ENCODE measurements at regions not wholly inside any gene's neighbourhood (a gene's known extent, or its start where the extent isn't known, plus 50 kb on each side); places are given as distances from the start of the nearest gene placed in this dataset.

DNA sequence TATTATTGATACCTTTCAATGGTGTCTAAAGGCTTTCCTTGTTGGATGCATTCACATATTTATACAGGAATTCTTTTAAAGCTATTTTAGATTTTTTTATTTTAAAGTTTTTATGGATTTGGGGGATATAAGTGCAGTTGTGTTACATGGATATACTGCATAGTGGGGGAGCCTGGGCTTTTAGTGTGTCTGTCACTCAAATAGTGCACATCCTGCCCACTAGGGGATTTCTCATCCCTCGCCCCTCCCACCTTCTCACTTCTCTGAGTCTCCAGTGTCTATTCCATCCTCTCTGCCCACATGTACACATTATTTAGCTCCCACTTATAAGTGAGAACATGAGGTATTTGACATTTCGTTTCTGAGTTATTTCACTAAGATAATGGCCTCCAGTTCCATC lies 154.0 kb upstream of the MKI67 start:
- no peak for DNase-seq (ENCODE audit: low read depth)

DNA sequence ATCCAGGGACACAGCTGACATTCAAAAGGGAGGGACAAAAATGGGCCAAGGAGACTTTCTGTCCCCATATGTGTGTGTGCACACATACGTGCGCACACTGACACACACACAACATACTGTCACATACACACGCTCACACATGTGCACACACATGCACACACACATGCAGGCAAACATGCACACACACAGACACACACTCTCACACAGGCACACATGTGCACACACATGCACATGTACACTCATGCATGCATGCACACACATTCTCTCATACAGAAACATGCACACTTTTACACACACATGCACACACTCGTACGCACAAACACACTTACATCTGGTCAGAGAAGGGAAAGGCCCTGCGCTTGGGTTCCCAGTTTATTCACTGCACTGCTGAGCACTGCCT lies 155.1 kb upstream of the MKI67 start:
- no peak for DNase-seq (ENCODE audit: low read depth)

DNA sequence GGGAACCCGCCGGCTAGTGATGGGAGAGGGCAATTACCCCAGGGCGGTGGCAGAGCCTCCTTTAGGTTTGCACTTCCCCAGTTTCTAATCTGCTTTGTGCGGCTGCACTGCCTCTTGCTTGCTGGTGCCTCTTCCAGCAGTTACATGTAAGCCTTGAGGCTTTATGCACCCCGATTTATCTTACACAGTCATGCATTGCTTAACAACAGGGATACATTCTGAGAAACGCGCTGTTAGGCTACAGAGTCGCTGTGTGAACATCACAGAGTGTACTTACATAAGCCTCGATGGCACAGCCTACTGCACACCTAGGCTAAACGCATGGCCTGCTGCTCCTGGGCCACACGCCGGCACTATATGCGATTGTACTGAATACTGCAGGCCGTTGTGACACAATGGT lies 155.6 kb upstream of the MKI67 start:
- DNase-seq (ENCODE audit: low read depth) = no peak

GRCh38 chr10:128286141-128286761 lies 160.0 kb upstream of the MKI67 start:
- no peak for DNase-seq (ENCODE audit: low read depth)

DNA sequence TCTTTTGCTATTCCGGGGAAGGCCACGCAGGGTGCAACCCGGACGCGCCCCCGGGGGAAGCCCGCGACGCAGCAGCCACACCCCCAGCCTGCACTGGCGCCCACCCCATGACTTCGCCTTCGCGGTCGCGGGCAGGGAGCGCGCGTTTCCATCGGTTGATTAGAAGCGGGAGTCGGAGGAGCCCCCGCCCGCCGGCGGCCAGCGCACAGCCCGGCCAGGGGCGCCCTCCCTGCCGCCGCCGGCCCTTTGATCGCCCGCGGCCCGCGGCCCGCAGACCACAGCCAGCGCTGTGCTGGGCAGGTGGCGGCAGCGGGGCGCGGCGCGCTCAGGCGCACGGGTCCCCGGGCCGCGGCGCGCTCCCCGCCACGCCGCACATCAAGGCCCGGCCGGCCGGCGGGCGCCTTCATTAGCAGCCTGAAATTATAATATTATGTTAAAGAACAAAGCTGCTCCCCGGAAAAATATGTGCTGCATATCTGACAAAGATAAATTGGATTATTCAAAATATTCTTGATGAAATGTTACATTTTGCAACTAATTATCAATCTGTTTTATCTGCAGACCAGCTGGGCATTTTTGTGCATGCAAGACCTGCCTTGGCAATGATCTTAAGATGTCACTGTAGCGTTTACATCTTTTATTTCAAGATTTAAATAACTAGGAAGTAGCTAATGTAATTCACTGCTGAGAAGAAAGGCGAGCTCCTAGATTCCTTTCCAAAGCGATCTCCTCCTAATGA lies 160.7 kb upstream of the MKI67 start:
- no peak for DNase-seq (ENCODE audit: low read depth)

GRCh38 chr10:128287921-128288320 lies 161.7 kb upstream of the MKI67 start:
- no peak for DNase-seq (ENCODE audit: low read depth)

GRCh38 chr10:128289621-128290020 lies 163.4 kb upstream of the MKI67 start:
- no peak for DNase-seq (ENCODE audit: low read depth)

GRCh38 chr10:128295003-128295402 lies 168.8 kb upstream of the MKI67 start:
- no peak for DNase-seq (ENCODE audit: low read depth)

GRCh38 chr10:128296253-128297007 lies 170.2 kb upstream of the MKI67 start:
- DNase-seq (ENCODE audit: low read depth) = no peak

- DNase-seq (ENCODE audit: low read depth) = no peak
Measured at GRCh38 chr10:128297709-128298378, 171.6 kb upstream of the MKI67 start.

GRCh38 chr10:128298587-128298986 lies 172.4 kb upstream of the MKI67 start:
- no peak for DNase-seq (ENCODE audit: low read depth)

DNA sequence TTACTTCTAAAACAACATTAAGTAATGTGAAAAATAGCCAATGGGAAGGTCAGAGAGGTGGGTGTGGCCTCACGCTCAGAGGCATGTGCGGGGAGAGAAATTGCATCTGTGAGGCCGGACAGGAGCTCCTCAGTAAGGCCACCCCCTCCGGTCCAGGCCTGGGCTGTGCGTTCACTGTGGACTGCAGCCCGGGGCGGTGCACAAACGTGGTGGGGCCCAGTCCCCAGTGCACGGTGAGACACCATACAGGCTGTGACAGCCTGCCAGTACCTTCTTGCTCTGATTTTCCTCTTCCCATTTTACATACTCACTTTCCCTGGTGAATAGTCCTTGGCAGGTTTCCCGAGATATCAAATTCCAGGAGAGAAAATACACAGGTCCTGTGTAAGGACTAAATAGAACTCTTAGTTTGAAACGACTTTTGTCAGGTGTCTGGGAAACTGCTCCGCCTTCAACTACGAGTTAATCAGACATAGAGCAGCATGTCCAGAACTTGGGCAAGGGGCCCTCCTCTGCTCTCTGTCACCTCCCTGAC lies 174.1 kb upstream of the MKI67 start:
- DNase-seq (ENCODE audit: low read depth) = no peak

DNA sequence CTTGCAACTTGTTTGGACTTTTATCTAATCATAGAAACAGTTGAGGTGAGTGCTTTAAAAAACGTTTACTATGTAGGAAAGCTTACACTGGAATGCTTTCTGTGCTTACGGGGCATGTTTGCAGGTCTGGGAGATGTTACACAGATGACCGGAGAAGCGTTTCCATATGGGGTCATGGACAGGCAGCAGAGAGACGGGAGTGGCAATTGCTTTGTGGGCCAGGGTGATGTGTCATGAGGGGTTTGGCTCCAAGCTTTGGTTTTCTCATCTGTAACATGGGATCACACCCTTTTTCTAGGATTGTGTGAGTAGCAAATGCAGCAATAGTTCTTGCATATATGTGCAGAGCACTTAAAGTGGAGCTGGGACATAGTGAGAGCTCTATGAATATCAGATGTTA lies 174.8 kb upstream of the MKI67 start:
- DNase-seq (ENCODE audit: low read depth) = no peak

GRCh38 chr10:128302808-128303207 lies 176.6 kb upstream of the MKI67 start:
- no peak for DNase-seq (ENCODE audit: low read depth)

DNA sequence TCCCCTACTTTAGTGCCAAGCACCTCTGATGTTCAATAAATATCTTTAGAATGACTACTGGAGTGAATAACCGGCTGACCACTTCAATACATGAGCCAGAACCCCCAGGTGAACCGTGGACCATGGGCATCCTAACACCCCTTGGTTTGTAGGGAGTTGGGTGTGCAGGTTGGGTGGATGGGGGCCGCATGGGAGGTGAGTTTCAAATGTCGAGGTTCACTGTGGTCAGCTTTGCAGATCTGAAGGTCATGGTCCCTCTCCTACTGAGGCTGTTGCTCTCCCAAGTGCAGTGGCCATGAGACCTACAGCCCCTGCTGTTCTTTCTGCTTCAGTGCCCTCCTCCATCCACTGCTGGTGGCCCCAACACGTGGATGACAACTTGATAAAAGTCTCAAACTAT lies 178.0 kb upstream of the MKI67 start:
- no peak for DNase-seq (ENCODE audit: low read depth)

DNA sequence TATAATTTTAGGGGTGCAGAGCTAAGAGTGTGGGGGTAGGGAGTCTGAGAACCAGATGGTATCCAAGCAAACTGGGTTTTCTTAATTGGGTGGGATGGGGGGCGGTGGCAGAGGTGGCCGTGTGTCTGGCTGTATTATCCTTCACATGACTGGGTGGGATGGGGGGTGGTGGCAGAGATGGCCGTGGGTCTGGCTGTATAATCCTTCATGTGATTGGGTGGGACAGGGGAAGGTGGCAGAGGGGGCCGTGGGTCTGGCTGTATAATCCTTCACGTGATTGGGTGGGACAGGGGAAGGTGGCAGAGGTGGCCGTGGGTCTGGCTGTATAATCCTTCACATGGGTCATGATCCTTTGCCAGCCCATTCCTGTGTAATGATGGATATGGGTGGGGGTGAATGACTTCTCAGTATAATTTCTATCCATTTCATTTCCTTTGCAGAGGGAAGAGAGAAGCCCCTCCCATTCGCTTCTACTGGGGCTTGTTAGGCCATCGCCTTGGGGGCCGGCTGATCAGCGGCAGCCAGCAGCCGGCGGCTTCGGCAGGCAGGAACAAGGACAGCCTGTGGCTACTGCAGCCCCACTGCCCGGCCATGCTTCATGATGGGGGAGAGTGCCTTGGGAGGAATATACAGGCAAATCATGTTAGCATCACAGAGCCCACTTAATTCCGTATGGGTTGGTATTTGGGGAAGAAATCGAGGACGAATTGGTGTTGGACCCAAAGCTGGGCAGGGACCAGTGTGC lies 179.6 kb upstream of the MKI67 start:
- no peak for DNase-seq (ENCODE audit: low read depth)

DNA sequence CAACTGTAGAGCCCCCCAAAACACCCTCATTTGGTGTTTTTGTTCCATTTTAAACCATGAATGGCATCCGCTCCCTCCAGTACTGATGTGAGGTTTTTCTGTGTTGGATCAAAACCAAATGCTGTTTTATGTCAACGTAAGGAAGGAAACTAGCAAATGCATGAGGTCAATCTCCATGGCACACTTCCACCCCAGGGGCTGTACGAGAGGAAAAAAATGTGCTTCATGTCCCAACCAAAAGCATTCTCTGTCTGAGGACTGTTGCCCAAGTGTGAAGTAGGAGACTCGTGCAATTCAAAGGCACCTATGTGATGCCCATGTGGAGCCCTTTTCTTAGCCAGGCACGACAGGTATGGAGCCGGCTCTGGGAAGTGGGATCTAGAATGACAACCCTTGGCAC lies 180.3 kb upstream of the MKI67 start:
- no peak for DNase-seq (ENCODE audit: low read depth)

GRCh38 chr10:128306966-128307365 lies 180.7 kb upstream of the MKI67 start:
- no peak for DNase-seq (ENCODE audit: low read depth)

DNA sequence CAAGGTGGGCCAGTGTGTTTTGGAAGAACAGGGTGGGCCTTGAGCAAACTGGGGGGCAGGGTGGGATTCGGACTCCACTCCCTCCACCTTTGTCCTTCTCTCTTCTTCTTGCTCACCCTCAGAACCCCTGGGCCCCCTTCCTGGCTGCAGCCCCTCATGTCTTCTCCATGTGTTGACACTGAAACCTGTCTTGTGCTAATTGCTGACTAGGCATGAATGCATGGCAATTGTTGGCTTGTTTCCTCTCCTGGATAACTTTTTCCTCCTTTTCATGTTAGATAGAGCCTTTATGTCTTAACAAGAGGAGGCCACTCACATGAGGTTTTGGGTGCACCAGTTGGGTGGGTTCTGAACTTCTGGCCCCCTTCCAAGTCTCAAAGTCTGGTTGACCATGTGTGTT lies 181.6 kb upstream of the MKI67 start:
- no peak for DNase-seq (ENCODE audit: low read depth)

DNA sequence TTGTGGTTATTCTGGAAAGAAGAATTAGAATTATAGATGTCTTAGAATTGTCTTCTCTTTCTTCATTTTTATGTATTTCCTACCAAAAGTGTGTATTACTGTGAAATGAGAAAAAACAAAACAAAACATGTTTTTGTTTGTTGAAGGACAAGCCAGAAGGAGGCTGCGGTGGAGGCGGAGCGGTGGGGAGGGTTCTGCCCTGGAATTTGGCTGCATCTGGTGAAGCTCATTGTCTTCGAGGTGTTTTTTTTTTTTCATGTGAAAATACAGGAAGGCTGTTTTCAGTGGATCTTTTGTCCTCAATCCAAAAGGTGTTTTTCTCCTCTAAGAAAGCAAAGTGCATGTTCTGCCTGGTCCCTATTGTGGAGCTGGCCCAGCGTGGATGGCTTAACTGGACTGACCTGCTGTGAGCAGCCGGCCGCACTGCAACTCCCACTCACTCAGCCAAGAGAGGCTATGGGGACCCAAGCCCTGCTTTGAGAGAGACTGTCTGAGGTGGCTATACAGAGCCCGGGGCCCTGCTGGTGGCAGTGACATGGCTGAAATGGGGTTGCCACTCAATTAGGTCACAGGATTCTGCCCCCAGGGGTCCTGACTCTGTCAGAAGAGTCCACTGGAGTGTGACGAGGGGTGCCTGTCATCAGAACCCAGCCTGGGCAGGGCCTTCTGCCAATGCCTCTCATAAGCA lies 184.9 kb upstream of the MKI67 start:
- no peak for DNase-seq (ENCODE audit: low read depth)
